HEK293 (cell line): ENCODE measurements at regions not wholly inside any gene's neighbourhood (a gene's known extent, or its start where the extent isn't known, plus 50 kb on each side); places are given as distances from the start of the nearest gene placed in this dataset.

Experiments
- CTCF ChIA-PET: fragments of 350-600 bp; formaldehyde crosslinking; extraction: SDS; loops from one replicate; lab custom pipeline; 2021; ENCODE audit warnings: antibody characterized with exemption; lab: Yijun Ruan, JAX
- POLR2A ChIA-PET: fragments of 300-600 bp; formaldehyde crosslinking; extraction: SDS; loops from one replicate; lab custom pipeline; 2020; ENCODE audit warnings: antibody characterized with exemption, inconsistent platforms; lab: Yijun Ruan, JAX
- H3K27ac ChIP-seq: fragments of 200-500 bp; sonication (Bioruptor generic); 2 replicates; pipeline ENCODE4 v1.5.1; 2014; ENCODE audit warnings: low read depth, low read length, control low read depth, inconsistent platforms; ENCODE audit errors: extremely low read depth
- H3K36me3 ChIP-seq, 2 experiments: fragments of 200-500 bp in 1 of 2; sonication (Bioruptor generic) in 1 of 2; 1 replicate in 1 of 2; 2 replicates in 1 of 2; pipeline ENCODE4 v1.5.1; 2014 to 2017; ENCODE audit warnings: inconsistent platforms in 2 of 2, low read length in 2 of 2; ENCODE audit not compliant: control insufficient read depth in 2 of 2, insufficient read depth in 1 of 2
- H3K4me1 ChIP-seq: fragments of 200-500 bp; sonication (Bioruptor generic); 2 replicates; pipeline ENCODE4 v1.5.1; 2014; ENCODE audit warnings: mild to moderate bottlenecking, low read length, inconsistent platforms; ENCODE audit not compliant: control insufficient read depth, insufficient read depth
- H3K4me3 ChIP-seq: 2 replicates; pipeline ENCODE4 v1.5.1; 2011; ENCODE audit warnings: low read depth, mild to moderate bottlenecking, control low read depth, low read length, moderate library complexity
- H3K9me3 ChIP-seq: fragments of 200-500 bp; sonication (Bioruptor generic); 2 replicates; pipeline ENCODE4 v1.5.1; 2014; ENCODE audit warnings: low read depth, low read length, inconsistent platforms; ENCODE audit not compliant: control insufficient read depth, insufficient read depth
- GLI4 ChIP-seq: fragments of 450-650 bp; formaldehyde crosslinking; IDR thresholded peaks from 2 replicates; pipeline ENCODE4 v1.5.1; 2016; ENCODE audit warnings: missing biosample characterization, missing genetic modification characterization
- HOXC10 ChIP-seq: sonication (generic); formaldehyde crosslinking; IDR thresholded peaks from 2 replicates; pipeline ENCODE4 v1.8.1; 2023; ENCODE audit warnings: mild to moderate bottlenecking, missing genetic modification reagents
- KLF1 ChIP-seq: fragments of 450-650 bp; formaldehyde crosslinking; IDR thresholded peaks from 2 replicates; pipeline ENCODE4 v1.5.1; 2016; ENCODE audit warnings: missing biosample characterization, missing genetic modification characterization
- OSR2 ChIP-seq: fragments of 450-650 bp; formaldehyde crosslinking; IDR thresholded peaks from 2 replicates; pipeline ENCODE4 v1.5.1; 2016; ENCODE audit warnings: missing biosample characterization, missing genetic modification characterization
- SP7 ChIP-seq: fragments of 450-650 bp; formaldehyde crosslinking; IDR thresholded peaks from 2 replicates; pipeline ENCODE4 v1.5.1; 2016; ENCODE audit warnings: missing biosample characterization, missing genetic modification characterization
- YY1 ChIP-seq: fragments of 450-650 bp; formaldehyde crosslinking; IDR thresholded peaks from 2 replicates; pipeline ENCODE4 v1.5.1; 2018; ENCODE audit warnings: missing biosample characterization, missing genetic modification characterization
- ZBTB8A ChIP-seq: fragments of 450-650 bp; formaldehyde crosslinking; IDR thresholded peaks from 2 replicates; pipeline ENCODE4 v1.5.1; 2016; ENCODE audit warnings: missing biosample characterization, missing genetic modification characterization
- ZFHX2 ChIP-seq: fragments of 450-650 bp; formaldehyde crosslinking; conservative IDR thresholded peaks from 2 replicates; pipeline ENCODE4 v1.5.1; 2016; ENCODE audit warnings: missing biosample characterization, missing genetic modification characterization
- ZNF140 ChIP-seq: fragments of 450-650 bp; formaldehyde crosslinking; IDR thresholded peaks from 2 replicates; pipeline ENCODE4 v1.5.1; 2016; ENCODE audit warnings: missing biosample characterization, missing genetic modification characterization
- ZNF157 ChIP-seq: fragments of 450-650 bp; formaldehyde crosslinking; IDR thresholded peaks from 2 replicates; pipeline ENCODE4 v1.5.1; 2016; ENCODE audit warnings: missing biosample characterization, missing genetic modification characterization
- ZNF239 ChIP-seq: fragments of 450-650 bp; formaldehyde crosslinking; IDR thresholded peaks from 2 replicates; pipeline ENCODE4 v1.5.1; 2016; ENCODE audit warnings: missing biosample characterization, missing genetic modification characterization
- ZNF311 ChIP-seq: fragments of 450-650 bp; formaldehyde crosslinking; IDR thresholded peaks from 2 replicates; pipeline ENCODE4 v1.5.1; 2017; ENCODE audit warnings: missing biosample characterization, missing genetic modification characterization, borderline replicate concordance
- ZNF549 ChIP-seq: fragments of 450-650 bp; IDR thresholded peaks from 2 replicates; pipeline ENCODE4 v1.5.1; 2018; ENCODE audit warnings: missing biosample characterization, missing genetic modification characterization, mild to moderate bottlenecking, inconsistent platforms, moderate library complexity
- ZNF610 ChIP-seq: fragments of 450-650 bp; formaldehyde crosslinking; IDR thresholded peaks from 2 replicates; pipeline ENCODE4 v1.5.1; 2016; ENCODE audit warnings: missing biosample characterization, missing genetic modification characterization, borderline replicate concordance
- ZNF626 ChIP-seq: fragments of 450-650 bp; sonication (Bioruptor Pico); formaldehyde crosslinking; IDR thresholded peaks from 2 replicates; pipeline ENCODE4 v1.5.1; 2018; ENCODE audit warnings: missing biosample characterization, missing genetic modification characterization, inconsistent platforms
- ZNF664 ChIP-seq: fragments of 450-650 bp; formaldehyde crosslinking; IDR thresholded peaks from 2 replicates; pipeline ENCODE4 v1.5.1; 2016; ENCODE audit warnings: missing biosample characterization, missing genetic modification characterization
- ZNF701 ChIP-seq: fragments of 450-650 bp; formaldehyde crosslinking; IDR thresholded peaks from 2 replicates; pipeline ENCODE4 v1.5.1; 2016; ENCODE audit warnings: missing biosample characterization, missing genetic modification characterization
- ZNF785 ChIP-seq: fragments of 450-650 bp; formaldehyde crosslinking; IDR thresholded peaks from 2 replicates; pipeline ENCODE4 v1.5.1; 2016; ENCODE audit warnings: missing biosample characterization, missing genetic modification characterization
- TF ChIP-seq, protein P1 (sequence below): fragments of 450-650 bp; formaldehyde crosslinking; IDR thresholded peaks from 2 replicates; pipeline ENCODE4 v1.5.0; 2017; ENCODE audit warnings: missing biosample characterization, missing genetic modification characterization, borderline replicate concordance
- TF ChIP-seq, protein P2 (sequence below): fragments of 450-650 bp; formaldehyde crosslinking; IDR thresholded peaks from 2 replicates; pipeline ENCODE4 v1.5.1; 2017; ENCODE audit warnings: missing biosample characterization, missing genetic modification characterization
- TF ChIP-seq, protein P3 (sequence below): fragments of 450-650 bp; formaldehyde crosslinking; IDR thresholded peaks from 2 replicates; pipeline ENCODE4 v1.5.1; 2016; ENCODE audit warnings: missing biosample characterization, missing genetic modification characterization, low read depth
- TF ChIP-seq, protein P4 (sequence below): fragments of 450-650 bp; IDR thresholded peaks from 2 replicates; pipeline ENCODE4 v1.5.1; 2018; ENCODE audit warnings: missing biosample characterization, mild to moderate bottlenecking, missing genetic modification characterization
- TF ChIP-seq, protein P5 (sequence below): fragments of 450-650 bp; formaldehyde crosslinking; IDR thresholded peaks from 2 replicates; pipeline ENCODE4 v1.5.1; 2017; ENCODE audit warnings: missing biosample characterization, missing genetic modification characterization
- TF ChIP-seq, protein P6 (sequence below): fragments of 450-650 bp; formaldehyde crosslinking; IDR thresholded peaks from 2 replicates; pipeline ENCODE4 v1.5.1; 2016; ENCODE audit warnings: missing biosample characterization, missing genetic modification characterization

DNA sequence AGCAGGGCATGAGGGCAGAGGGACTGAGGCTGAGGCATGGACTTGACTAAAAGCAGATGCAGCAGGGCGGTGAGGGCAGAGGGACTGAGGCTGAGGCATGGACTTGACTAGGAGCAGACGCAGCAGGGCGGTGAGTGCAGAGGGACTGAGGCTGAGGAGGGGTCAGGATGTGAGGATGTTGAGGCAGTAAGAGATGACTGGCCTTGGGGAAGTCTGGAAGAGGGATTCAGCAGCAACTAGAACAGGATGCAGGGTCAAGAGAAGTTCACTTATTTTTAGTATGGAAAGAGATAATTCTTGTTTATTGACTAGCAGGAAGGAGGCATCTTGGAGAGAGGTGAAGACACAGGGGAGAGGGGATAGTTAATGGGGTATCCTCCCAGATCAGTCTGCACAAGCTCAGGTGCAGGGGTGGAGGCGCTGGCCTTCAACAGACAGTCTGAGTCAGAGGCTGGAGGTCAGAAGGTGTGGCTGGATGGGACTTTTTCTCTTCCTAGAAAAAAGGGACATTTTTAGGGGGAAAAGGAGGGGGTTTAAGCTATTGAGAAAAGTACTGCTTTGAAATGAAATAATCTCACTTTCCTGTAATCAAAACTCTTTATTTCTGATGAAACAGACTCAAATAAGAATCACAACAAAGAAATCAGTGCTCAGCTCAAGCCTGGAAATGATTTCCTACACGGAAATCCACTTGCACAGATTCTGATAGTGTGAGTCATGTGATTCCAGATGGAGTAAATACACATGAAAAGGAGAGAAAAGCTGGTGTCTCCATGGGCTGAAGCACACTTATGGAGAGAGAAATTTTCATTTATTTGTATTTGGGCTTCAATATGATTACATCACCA is 130.9 kb downstream of the PALM2AKAP2 start (continued):
- TF ChIP-seq, protein P1, sequence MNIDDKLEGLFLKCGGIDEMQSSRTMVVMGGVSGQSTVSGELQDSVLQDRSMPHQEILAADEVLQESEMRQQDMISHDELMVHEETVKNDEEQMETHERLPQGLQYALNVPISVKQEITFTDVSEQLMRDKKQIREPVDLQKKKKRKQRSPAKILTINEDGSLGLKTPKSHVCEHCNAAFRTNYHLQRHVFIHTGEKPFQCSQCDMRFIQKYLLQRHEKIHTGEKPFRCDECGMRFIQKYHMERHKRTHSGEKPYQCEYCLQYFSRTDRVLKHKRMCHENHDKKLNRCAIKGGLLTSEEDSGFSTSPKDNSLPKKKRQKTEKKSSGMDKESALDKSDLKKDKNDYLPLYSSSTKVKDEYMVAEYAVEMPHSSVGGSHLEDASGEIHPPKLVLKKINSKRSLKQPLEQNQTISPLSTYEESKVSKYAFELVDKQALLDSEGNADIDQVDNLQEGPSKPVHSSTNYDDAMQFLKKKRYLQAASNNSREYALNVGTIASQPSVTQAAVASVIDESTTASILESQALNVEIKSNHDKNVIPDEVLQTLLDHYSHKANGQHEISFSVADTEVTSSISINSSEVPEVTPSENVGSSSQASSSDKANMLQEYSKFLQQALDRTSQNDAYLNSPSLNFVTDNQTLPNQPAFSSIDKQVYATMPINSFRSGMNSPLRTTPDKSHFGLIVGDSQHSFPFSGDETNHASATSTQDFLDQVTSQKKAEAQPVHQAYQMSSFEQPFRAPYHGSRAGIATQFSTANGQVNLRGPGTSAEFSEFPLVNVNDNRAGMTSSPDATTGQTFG (tag by site-specific recombination): no peak
- TF ChIP-seq ZNF785 (tag by site-specific recombination): no peak
- no peak for TF ChIP-seq SP7 (tag by site-specific recombination)
- no peak for TF ChIP-seq ZNF626
- TF ChIP-seq, protein P2, sequence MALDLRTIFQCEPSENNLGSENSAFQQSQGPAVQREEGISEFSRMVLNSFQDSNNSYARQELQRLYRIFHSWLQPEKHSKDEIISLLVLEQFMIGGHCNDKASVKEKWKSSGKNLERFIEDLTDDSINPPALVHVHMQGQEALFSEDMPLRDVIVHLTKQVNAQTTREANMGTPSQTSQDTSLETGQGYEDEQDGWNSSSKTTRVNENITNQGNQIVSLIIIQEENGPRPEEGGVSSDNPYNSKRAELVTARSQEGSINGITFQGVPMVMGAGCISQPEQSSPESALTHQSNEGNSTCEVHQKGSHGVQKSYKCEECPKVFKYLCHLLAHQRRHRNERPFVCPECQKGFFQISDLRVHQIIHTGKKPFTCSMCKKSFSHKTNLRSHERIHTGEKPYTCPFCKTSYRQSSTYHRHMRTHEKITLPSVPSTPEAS: no peak
- TF ChIP-seq ZNF664 (tag by site-specific recombination): no peak
- no peak for TF ChIP-seq ZNF610
- TF ChIP-seq ZNF701 (tag by site-specific recombination): no peak
- no peak for TF ChIP-seq ZNF549 (tag by site-specific recombination)
- no peak for TF ChIP-seq OSR2
- TF ChIP-seq, protein P3, sequence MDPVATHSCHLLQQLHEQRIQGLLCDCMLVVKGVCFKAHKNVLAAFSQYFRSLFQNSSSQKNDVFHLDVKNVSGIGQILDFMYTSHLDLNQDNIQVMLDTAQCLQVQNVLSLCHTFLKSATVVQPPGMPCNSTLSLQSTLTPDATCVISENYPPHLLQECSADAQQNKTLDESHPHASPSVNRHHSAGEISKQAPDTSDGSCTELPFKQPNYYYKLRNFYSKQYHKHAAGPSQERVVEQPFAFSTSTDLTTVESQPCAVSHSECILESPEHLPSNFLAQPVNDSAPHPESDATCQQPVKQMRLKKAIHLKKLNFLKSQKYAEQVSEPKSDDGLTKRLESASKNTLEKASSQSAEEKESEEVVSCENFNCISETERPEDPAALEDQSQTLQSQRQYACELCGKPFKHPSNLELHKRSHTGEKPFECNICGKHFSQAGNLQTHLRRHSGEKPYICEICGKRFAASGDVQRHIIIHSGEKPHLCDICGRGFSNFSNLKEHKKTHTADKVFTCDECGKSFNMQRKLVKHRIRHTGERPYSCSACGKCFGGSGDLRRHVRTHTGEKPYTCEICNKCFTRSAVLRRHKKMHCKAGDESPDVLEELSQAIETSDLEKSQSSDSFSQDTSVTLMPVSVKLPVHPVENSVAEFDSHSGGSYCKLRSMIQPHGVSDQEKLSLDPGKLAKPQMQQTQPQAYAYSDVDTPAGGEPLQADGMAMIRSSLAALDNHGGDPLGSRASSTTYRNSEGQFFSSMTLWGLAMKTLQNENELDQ: no peak

DNA sequence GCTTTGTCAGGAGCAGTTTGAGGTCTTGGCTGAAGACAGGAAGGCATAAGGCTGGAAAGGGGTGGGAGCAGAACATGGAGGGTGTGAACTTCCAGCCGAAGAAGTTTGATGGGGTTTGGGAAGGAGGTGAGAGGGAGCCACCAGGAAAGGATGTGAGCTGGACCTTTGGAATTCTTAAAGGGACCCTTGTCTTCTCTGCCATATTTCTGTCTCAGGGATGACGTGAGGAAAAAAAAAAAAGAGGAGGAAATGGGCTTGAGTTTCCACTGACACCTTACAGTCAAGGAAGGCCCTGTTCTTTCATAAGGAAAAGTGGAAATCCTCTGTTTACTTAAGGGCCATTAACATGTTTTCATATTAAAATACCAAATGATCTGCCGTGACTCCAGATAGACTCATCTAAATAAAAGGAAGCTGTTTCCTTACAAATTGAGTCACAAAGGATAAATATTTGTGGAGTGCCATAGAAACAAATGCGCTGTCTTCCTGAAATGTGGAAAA is 132.1 kb downstream of the PALM2AKAP2 start:
- Histone ChIP-seq H3K27ac (no peak overlapping the region), H3K9me3 (no peaks in the 10 kb centered on the region), H3K4me3 (no peak overlapping the region), H3K4me1 (no peaks in the 10 kb centered on the region), H3K36me3 (no peaks in the 10 kb centered on the region)
- ChIA-PET CTCF (interaction anchor here (0.7 to 1.3 kb wide), 2 partner anchors 9 to 241 kb away, joined by 4 to 5 read pairs; no protein-coding TSS in a partner anchor), POLR2A (no interaction called here)
- TF ChIP-seq ZNF157 (tag by site-specific recombination) (no peak), ZFHX2 (tag by site-specific recombination) (no peak), ZNF239 (tag by site-specific recombination) (no peak), HOXC10 (CRISPR knock-in tag) (no peak), GLI4 (tag by site-specific recombination) (no peak), KLF1 (tag by site-specific recombination) (no peak), ZNF311 (no peak), ZNF140 (tag by site-specific recombination) (no peak), YY1 (tag by site-specific recombination) (no peak), ZBTB8A (tag by site-specific recombination) (no peak)
- TF ChIP-seq, protein P4, sequence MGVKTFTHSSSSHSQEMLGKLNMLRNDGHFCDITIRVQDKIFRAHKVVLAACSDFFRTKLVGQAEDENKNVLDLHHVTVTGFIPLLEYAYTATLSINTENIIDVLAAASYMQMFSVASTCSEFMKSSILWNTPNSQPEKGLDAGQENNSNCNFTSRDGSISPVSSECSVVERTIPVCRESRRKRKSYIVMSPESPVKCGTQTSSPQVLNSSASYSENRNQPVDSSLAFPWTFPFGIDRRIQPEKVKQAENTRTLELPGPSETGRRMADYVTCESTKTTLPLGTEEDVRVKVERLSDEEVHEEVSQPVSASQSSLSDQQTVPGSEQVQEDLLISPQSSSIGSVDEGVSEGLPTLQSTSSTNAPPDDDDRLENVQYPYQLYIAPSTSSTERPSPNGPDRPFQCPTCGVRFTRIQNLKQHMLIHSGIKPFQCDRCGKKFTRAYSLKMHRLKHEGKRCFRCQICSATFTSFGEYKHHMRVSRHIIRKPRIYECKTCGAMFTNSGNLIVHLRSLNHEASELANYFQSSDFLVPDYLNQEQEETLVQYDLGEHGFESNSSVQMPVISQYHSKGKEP: no peak
- TF ChIP-seq, protein P5, sequence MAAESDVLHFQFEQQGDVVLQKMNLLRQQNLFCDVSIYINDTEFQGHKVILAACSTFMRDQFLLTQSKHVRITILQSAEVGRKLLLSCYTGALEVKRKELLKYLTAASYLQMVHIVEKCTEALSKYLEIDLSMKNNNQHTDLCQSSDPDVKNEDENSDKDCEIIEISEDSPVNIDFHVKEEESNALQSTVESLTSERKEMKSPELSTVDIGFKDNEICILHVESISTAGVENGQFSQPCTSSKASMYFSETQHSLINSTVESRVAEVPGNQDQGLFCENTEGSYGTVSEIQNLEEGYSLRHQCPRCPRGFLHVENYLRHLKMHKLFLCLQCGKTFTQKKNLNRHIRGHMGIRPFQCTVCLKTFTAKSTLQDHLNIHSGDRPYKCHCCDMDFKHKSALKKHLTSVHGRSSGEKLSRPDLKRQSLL (tag by site-specific recombination): no peak
- TF ChIP-seq, protein P6, sequence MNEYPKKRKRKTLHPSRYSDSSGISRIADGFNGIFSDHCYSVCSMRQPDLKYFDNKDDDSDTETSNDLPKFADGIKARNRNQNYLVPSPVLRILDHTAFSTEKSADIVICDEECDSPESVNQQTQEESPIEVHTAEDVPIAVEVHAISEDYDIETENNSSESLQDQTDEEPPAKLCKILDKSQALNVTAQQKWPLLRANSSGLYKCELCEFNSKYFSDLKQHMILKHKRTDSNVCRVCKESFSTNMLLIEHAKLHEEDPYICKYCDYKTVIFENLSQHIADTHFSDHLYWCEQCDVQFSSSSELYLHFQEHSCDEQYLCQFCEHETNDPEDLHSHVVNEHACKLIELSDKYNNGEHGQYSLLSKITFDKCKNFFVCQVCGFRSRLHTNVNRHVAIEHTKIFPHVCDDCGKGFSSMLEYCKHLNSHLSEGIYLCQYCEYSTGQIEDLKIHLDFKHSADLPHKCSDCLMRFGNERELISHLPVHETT (tag by site-specific recombination): no peak
- TF ChIP-seq, protein P1 (tag by site-specific recombination): no peak
